A549 (cell line): ENCODE measurements at regions not wholly inside any gene's neighbourhood (a gene's known extent, or its start where the extent isn't known, plus 50 kb on each side); places are given as distances from the start of the nearest gene placed in this dataset.

ENCODE experiments used
- ATAC-seq, 2 experiments: fragments of 200-7000 bp in 1 of 2; fragments of >200 bp in 1 of 2; cut with Nextera tagmentation in 1 of 2; cut with Tn5 transposase in 1 of 2; 3 replicates each; pipeline versions ENCODE4 v1.8.0 to v1.9.1; 2018 to 2020; ENCODE audit warnings: mild to moderate bottlenecking in 1 of 2, moderate library complexity in 1 of 2
- CTCF ChIA-PET: fragments of 300-600 bp; sonication (Branson Sonifier 250); formaldehyde crosslinking; extraction: SDS; loops from one replicate; lab custom pipeline; 2021; ENCODE audit warnings: antibody characterized with exemption, inconsistent platforms; lab: Yijun Ruan, JAX
- POLR2A ChIA-PET: fragments of 350-600 bp; formaldehyde crosslinking; extraction: SDS; loops from one replicate; lab custom pipeline; 2021; ENCODE audit warnings: antibody characterized with exemption, inconsistent platforms; lab: Yijun Ruan, JAX
- DNase-seq, 2 experiments: peaks; one replicate each; pipeline versions ENCODE4 v3.0.0 to v3.0.0-alpha.2; 2011 to 2016; ENCODE audit warnings: low read depth in 1 of 2, low spot score in 1 of 2
- FAIRE-seq: peaks from 2 replicates; lab custom pipeline; 2011; peaks lifted over from hg19 to GRCh38; lab: Jason Lieb, UNC
- H3K27ac ChIP-seq, 2 experiments: fragments of >200 bp; sonication (Bioruptor Twin); formaldehyde crosslinking; 3 replicates each; pipeline ENCODE4 v1.5.1; 2016 to 2017
- H3K4me1 ChIP-seq: fragments of >200 bp; sonication (Bioruptor Twin); formaldehyde crosslinking; 3 replicates; pipeline ENCODE4 v1.6.1; 2016
- H3K4me2 ChIP-seq: fragments of >200 bp; sonication (Bioruptor Twin); formaldehyde crosslinking; 3 replicates; pipeline ENCODE4 v1.6.1; 2016
- H3K4me3 ChIP-seq: fragments of >200 bp; sonication (Bioruptor Twin); formaldehyde crosslinking; 3 replicates; pipeline ENCODE4 v1.5.1; 2016
- H3K9me3 ChIP-seq: fragments of >200 bp; sonication (Bioruptor Twin); formaldehyde crosslinking; 3 replicates; pipeline ENCODE4 v1.6.1; 2016
- EHMT2 ChIP-seq: fragments of 200-600 bp; sonication (generic); IDR thresholded peaks from 2 replicates; pipeline ENCODE4 v1.6.1; 2016; ENCODE audit warnings: antibody characterized with exemption, low read depth, mild to moderate bottlenecking, moderate library complexity
- EP300 ChIP-seq, 2 experiments: fragments of >200 bp; sonication (Bioruptor Twin); formaldehyde crosslinking; IDR thresholded peaks; 2 replicates in 1 of 2; 3 replicates in 1 of 2; pipeline ENCODE4 v1.6.1; 2016 to 2017
- ESRRA ChIP-seq: fragments of 150-350 bp; IDR thresholded peaks from 2 replicates; pipeline ENCODE4 v1.6.1; 2014; ENCODE audit warnings: mild to moderate bottlenecking, low read length, borderline replicate concordance
- FOSL2 ChIP-seq, 2 experiments: fragments of 450-650 bp in 1 of 2; fragments of >200 bp in 1 of 2; sonication (Bioruptor Twin) in 1 of 2; formaldehyde crosslinking; IDR thresholded peaks; 2 replicates each; pipeline versions ENCODE4 v1.5.0 to v1.6.1; 2016 to 2020; ENCODE audit warnings: mild to moderate bottlenecking in 1 of 2, moderate library complexity in 1 of 2
- JUN ChIP-seq, 2 experiments: fragments of >200 bp; sonication (Bioruptor Twin); formaldehyde crosslinking; IDR thresholded peaks; 2 replicates in 1 of 2; 3 replicates in 1 of 2; pipeline ENCODE4 v1.6.1; 2016 to 2017
- JUNB ChIP-seq: fragments of >200 bp; sonication (Bioruptor Twin); formaldehyde crosslinking; IDR thresholded peaks from 2 replicates; pipeline ENCODE4 v1.6.1; 2016
- KDM1A ChIP-seq: fragments of 200-600 bp; sonication (generic); IDR thresholded peaks from 2 replicates; pipeline ENCODE4 v1.6.1; 2016; ENCODE audit warnings: low read depth, mild to moderate bottlenecking
- MAFK ChIP-seq: fragments of 450-650 bp; IDR thresholded peaks from 2 replicates; pipeline ENCODE4 v1.6.1; 2014; ENCODE audit not compliant: partially characterized antibody
- NR3C1 ChIP-seq: fragments of >200 bp; sonication (Bioruptor Twin); formaldehyde crosslinking; IDR thresholded peaks from 3 replicates; pipeline ENCODE4 v1.6.1; 2017
- RARB ChIP-seq: fragments of 250-450 bp; sonication (Bioruptor Pico); IDR thresholded peaks from 2 replicates; pipeline ENCODE4 v1.8.0; 2021; ENCODE audit warnings: mild to moderate bottlenecking, moderate library complexity
- RCOR1 ChIP-seq: fragments of 150-350 bp; IDR thresholded peaks from 2 replicates; pipeline ENCODE4 v1.6.1; 2014; ENCODE audit warnings: antibody characterized with exemption, low read length, low read depth
- SMC3 ChIP-seq: fragments of >200 bp; sonication (Bioruptor Twin); formaldehyde crosslinking; IDR thresholded peaks from 3 replicates; pipeline ENCODE4 v1.6.1; 2018; ENCODE audit warnings: inconsistent platforms
- TFCP2L1 ChIP-seq: fragments of 250-450 bp; sonication (Bioruptor Pico); IDR thresholded peaks from 2 replicates; pipeline ENCODE4 v1.5.0; 2021; ENCODE audit warnings: mild to moderate bottlenecking
- ZNF302 ChIP-seq: fragments of 250-450 bp; sonication (Bioruptor Pico); IDR thresholded peaks from 2 replicates; pipeline ENCODE4 v1.9.0; 2021; ENCODE audit warnings: inconsistent platforms, mild to moderate bottlenecking, moderate library complexity
- ZSCAN20 ChIP-seq: fragments of 250-450 bp; sonication (Bioruptor Pico); IDR thresholded peaks from 2 replicates; pipeline ENCODE4 v1.8.0; 2022; ENCODE audit warnings: mild to moderate bottlenecking, moderate library complexity
- WGBS: methylation state at CpG from one replicate; pipeline ENCODE4 v1.1.6; 2017; ENCODE audit errors: missing lambda C conversion rate; 5-methylcytosine and 5-hydroxymethylcytosine counted together
- TF ChIP-seq, protein P1 (sequence below): IDR thresholded peaks from 2 replicates; pipeline ENCODE4 v1.6.1; 2012; ENCODE audit warnings: low read depth, borderline replicate concordance
- TF ChIP-seq, protein P2 (sequence below): fragments of 200-600 bp; sonication (generic); IDR thresholded peaks from 2 replicates; pipeline ENCODE4 v1.6.1; 2016; ENCODE audit warnings: antibody characterized with exemption, mild to moderate bottlenecking, moderate library complexity
- TF ChIP-seq, protein P3 (sequence below): fragments of 250-450 bp; sonication (Bioruptor Pico); IDR thresholded peaks from 2 replicates; pipeline ENCODE4 v1.5.0; 2020; ENCODE audit warnings: low read depth, mild to moderate bottlenecking, moderate library complexity
- TF ChIP-seq, protein P4 (sequence below): fragments of >200 bp; sonication (Bioruptor Twin); formaldehyde crosslinking; IDR thresholded peaks from 3 replicates; pipeline ENCODE4 v1.6.1; 2016
- TF ChIP-seq, protein P5 (sequence below): IDR thresholded peaks from 2 replicates; pipeline ENCODE4 v1.6.1; 2012

DNA sequence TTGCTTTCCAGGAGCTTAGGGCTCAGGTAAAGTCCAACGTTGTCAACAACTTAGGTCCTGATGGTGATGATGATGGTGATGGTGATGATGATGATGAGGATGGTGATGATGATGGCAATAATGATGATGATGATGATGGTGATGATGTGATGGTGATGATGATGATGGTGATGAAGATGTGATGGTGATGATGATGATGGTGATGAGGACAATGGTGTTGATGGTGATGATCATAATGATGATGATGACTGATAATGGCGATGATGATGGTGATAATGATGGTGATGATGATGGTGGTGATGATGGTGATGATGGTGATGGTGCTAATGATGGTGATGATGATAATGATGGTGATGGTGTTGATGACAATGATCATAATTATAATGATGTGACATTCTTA lies 750.2 kb downstream of the TBC1D22A start:
- POLR2A ChIA-PET = no interaction called here
- ATAC-seq (no peak), DNase-seq (no peak)
- H3K27ac ChIP-seq = no peak overlapping the region
- no peak overlapping the region for H3K4me3 ChIP-seq
- 0% methylated on average over 2 of the region's 2 CpGs for WGBS
- no peak for TF ChIP-seq NR3C1
- TF ChIP-seq ZSCAN20 (CRISPR knock-in tag) = no peak
- TF ChIP-seq, protein P1, sequence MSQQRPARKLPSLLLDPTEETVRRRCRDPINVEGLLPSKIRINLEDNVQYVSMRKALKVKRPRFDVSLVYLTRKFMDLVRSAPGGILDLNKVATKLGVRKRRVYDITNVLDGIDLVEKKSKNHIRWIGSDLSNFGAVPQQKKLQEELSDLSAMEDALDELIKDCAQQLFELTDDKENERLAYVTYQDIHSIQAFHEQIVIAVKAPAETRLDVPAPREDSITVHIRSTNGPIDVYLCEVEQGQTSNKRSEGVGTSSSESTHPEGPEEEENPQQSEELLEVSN = no peak
- TF ChIP-seq KDM1A = no peak
- no peak for TF ChIP-seq MAFK
- TF ChIP-seq, protein P2, sequence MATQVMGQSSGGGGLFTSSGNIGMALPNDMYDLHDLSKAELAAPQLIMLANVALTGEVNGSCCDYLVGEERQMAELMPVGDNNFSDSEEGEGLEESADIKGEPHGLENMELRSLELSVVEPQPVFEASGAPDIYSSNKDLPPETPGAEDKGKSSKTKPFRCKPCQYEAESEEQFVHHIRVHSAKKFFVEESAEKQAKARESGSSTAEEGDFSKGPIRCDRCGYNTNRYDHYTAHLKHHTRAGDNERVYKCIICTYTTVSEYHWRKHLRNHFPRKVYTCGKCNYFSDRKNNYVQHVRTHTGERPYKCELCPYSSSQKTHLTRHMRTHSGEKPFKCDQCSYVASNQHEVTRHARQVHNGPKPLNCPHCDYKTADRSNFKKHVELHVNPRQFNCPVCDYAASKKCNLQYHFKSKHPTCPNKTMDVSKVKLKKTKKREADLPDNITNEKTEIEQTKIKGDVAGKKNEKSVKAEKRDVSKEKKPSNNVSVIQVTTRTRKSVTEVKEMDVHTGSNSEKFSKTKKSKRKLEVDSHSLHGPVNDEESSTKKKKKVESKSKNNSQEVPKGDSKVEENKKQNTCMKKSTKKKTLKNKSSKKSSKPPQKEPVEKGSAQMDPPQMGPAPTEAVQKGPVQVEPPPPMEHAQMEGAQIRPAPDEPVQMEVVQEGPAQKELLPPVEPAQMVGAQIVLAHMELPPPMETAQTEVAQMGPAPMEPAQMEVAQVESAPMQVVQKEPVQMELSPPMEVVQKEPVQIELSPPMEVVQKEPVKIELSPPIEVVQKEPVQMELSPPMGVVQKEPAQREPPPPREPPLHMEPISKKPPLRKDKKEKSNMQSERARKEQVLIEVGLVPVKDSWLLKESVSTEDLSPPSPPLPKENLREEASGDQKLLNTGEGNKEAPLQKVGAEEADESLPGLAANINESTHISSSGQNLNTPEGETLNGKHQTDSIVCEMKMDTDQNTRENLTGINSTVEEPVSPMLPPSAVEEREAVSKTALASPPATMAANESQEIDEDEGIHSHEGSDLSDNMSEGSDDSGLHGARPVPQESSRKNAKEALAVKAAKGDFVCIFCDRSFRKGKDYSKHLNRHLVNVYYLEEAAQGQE = no peak
- no peak for TF ChIP-seq ESRRA
- TF ChIP-seq, protein P3, sequence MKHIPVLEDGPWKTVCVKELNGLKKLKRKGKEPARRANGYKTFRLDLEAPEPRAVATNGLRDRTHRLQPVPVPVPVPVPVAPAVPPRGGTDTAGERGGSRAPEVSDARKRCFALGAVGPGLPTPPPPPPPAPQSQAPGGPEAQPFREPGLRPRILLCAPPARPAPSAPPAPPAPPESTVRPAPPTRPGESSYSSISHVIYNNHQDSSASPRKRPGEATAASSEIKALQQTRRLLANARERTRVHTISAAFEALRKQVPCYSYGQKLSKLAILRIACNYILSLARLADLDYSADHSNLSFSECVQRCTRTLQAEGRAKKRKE (CRISPR knock-in tag) = no peak
- TF ChIP-seq SMC3 = no peak
- TF ChIP-seq JUN (IDR thresholded peaks at IDR 0.05) = no peak
- TF ChIP-seq, protein P4, sequence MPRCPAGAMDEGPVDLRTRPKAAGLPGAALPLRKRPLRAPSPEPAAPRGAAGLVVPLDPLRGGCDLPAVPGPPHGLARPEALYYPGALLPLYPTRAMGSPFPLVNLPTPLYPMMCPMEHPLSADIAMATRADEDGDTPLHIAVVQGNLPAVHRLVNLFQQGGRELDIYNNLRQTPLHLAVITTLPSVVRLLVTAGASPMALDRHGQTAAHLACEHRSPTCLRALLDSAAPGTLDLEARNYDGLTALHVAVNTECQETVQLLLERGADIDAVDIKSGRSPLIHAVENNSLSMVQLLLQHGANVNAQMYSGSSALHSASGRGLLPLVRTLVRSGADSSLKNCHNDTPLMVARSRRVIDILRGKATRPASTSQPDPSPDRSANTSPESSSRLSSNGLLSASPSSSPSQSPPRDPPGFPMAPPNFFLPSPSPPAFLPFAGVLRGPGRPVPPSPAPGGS = no peak
- no peak for TF ChIP-seq RARB
- no peak for TF ChIP-seq ZNF302 (CRISPR knock-in tag)
- TF ChIP-seq RCOR1 = no peak
- TF ChIP-seq FOSL2 (IDR thresholded peaks at IDR 0.05) = no peak
- TF ChIP-seq FOSL2 (CRISPR knock-in tag; IDR thresholded peaks at IDR 0.05) = no peak
- no peak for TF ChIP-seq JUNB
- TF ChIP-seq, protein P5, sequence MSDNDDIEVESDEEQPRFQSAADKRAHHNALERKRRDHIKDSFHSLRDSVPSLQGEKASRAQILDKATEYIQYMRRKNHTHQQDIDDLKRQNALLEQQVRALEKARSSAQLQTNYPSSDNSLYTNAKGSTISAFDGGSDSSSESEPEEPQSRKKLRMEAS = no peak
- no peak for TF ChIP-seq EHMT2
- TF ChIP-seq, all 56 proteins: peak for 0
- FAIRE-seq = no peak
- Histone ChIP-seq H3K4me1 (no peaks in the 10 kb centered on the region), H3K9me3 (no peaks in the 10 kb centered on the region), H3K4me2 (no peak overlapping the region)
- CTCF ChIA-PET = interaction anchor here (1.2 kb wide), 1 partner anchor 12 kb away, joined by 4 read pairs; no protein-coding TSS in a partner anchor

DNA sequence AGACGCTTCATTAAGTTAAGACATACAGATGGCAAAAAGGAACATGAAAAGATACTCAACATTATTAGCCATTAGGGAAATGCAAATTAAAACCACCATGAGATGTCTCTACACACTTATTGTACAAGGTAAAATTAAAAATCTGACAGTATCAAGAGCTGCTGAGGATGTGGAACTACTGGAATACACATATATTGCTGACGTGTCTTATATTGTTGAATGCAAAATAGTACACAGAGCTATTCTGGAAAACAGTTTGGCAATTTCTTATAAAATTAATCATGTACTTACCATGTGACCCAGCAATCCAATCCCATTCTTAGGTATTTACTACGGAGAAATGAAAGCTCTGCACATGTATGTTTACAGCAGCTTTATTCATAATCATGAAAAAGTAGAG lies 742.5 kb downstream of the TBC1D22A start:
- ATAC-seq (no peak), DNase-seq (no peak), FAIRE-seq (no peak)
- H3K4me3 ChIP-seq = no peak overlapping the region
- TF ChIP-seq EP300 (IDR thresholded peaks at IDR 0.05) = no peak
- TF ChIP-seq MAFK = peak; percentile 40
- TF ChIP-seq TFCP2L1 (CRISPR knock-in tag) = no peak
- H3K4me2 ChIP-seq = no peak overlapping the region
- no peak overlapping the region for H3K27ac ChIP-seq
- 51% methylated on average over 3 of the region's 3 CpGs for WGBS
- CTCF ChIA-PET = no interaction called here
- peaks cover 9% of the 10 kb centered on the region; the same call in 1 of the 3 replicates for H3K9me3 ChIP-seq
- POLR2A ChIA-PET = no interaction called here
- no peaks in the 10 kb centered on the region for H3K4me1 ChIP-seq
